ENCODE measurements at regions not wholly inside any gene's neighbourhood (a gene's known extent, or its start where the extent isn't known, plus 50 kb on each side); places are given as distances from the start of the nearest gene placed in this dataset.

GRCh38 chr18:26656944-26657536 lies 108.7 kb upstream of the KCTD1 start (continued):
- TF ChIP-seq ZEB1 (IDR thresholded peaks at IDR 0.05; ENCODE audit: insufficient replicate concordance, low read depth), result no peak
- no peak for TF ChIP-seq SMAD1 (CRISPR knock-in tag; IDR thresholded peaks at IDR 0.05; ENCODE audit: borderline replicate concordance, low read depth)
- TF ChIP-seq JUNB (CRISPR knock-in tag; IDR thresholded peaks at IDR 0.05; ENCODE audit: borderline replicate concordance), result no peak
- TF ChIP-seq JARID2 (CRISPR knock-in tag; IDR thresholded peaks at IDR 0.05; ENCODE audit: insufficient replicate concordance), result no peak
- 0 out of 2 replicates have a peak, but pooled peaks have one; percentile 18 for TF ChIP-seq MEIS2 (CRISPR knock-in tag; IDR thresholded peaks at IDR 0.05)
- no peak for TF ChIP-seq NAIF1 (CRISPR knock-in tag; IDR thresholded peaks at IDR 0.05; ENCODE audit: borderline replicate concordance)
- TF ChIP-seq ZNF337 (CRISPR knock-in tag; IDR thresholded peaks at IDR 0.05; ENCODE audit: borderline replicate concordance, low read depth), result no peak
- TF ChIP-seq ZNF251 (CRISPR knock-in tag; IDR thresholded peaks at IDR 0.05), result no peak
- TF ChIP-seq ZKSCAN5 (CRISPR knock-in tag; IDR thresholded peaks at IDR 0.05), result no peak
- TF ChIP-seq TFE3 (CRISPR knock-in tag; IDR thresholded peaks at IDR 0.05), result no peak
- TF ChIP-seq PRMT3 (CRISPR knock-in tag; IDR thresholded peaks at IDR 0.05; ENCODE audit: borderline replicate concordance, low read depth), result no peak
- 0 out of 2 replicates have a peak, but pooled peaks have one; percentile 32 for TF ChIP-seq MAF1 (CRISPR knock-in tag; IDR thresholded peaks at IDR 0.05; ENCODE audit: borderline replicate concordance)
- TF ChIP-seq MIER3 (CRISPR knock-in tag; IDR thresholded peaks at IDR 0.05; ENCODE audit: borderline replicate concordance), result no peak
- TF ChIP-seq ZNF883 (CRISPR knock-in tag; IDR thresholded peaks at IDR 0.05; ENCODE audit: not compliant biosample characterization), result no peak
- no peak for TF ChIP-seq KDM4B (CRISPR knock-in tag; IDR thresholded peaks at IDR 0.05)
- no peak for TF ChIP-seq ZNF260 (CRISPR knock-in tag; IDR thresholded peaks at IDR 0.05; ENCODE audit: borderline replicate concordance, low read depth)
- TF ChIP-seq RBAK (CRISPR knock-in tag; IDR thresholded peaks at IDR 0.05), result no peak
- no peak for TF ChIP-seq FOXM1 (CRISPR knock-in tag; IDR thresholded peaks at IDR 0.05)
- TF ChIP-seq ZMYM2 (CRISPR knock-in tag; IDR thresholded peaks at IDR 0.05), result no peak
- TF ChIP-seq EED (CRISPR knock-in tag; IDR thresholded peaks at IDR 0.05), result no peak
- TF ChIP-seq FOXK1 (CRISPR knock-in tag; IDR thresholded peaks at IDR 0.05; ENCODE audit: borderline replicate concordance, low read depth), result no peak
- TF ChIP-seq UBTF (CRISPR knock-in tag; IDR thresholded peaks at IDR 0.05), result peak; percentile 76; the same call in 1 of the 2 replicates
- no peak for TF ChIP-seq SRSF1 (optimal IDR thresholded peaks at IDR 0.05; ENCODE audit: low read depth, low read length)
- TF ChIP-seq ZNF230 (CRISPR knock-in tag; IDR thresholded peaks at IDR 0.05), result no peak
- TF ChIP-seq NFYB (CRISPR knock-in tag; IDR thresholded peaks at IDR 0.05), result no peak
- TF ChIP-seq FOXK2 (IDR thresholded peaks at IDR 0.05), result no peak
- no peak for TF ChIP-seq DMAP1 (CRISPR knock-in tag; IDR thresholded peaks at IDR 0.05)
- TF ChIP-seq HNRNPLL (IDR thresholded peaks at IDR 0.05; ENCODE audit: low read depth, low read length, poor library complexity, severe bottlenecking), result peak; percentile 35
